ENCODE measurements at regions not wholly inside any gene's neighbourhood (a gene's known extent, or its start where the extent isn't known, plus 50 kb on each side); places are given as distances from the start of the nearest gene placed in this dataset.
"Not testable (repeated sequence)": the region's sequence is repeated elsewhere in the genome, so short reads cannot be mapped to it uniquely, and the experiment has no call there.

DNA sequence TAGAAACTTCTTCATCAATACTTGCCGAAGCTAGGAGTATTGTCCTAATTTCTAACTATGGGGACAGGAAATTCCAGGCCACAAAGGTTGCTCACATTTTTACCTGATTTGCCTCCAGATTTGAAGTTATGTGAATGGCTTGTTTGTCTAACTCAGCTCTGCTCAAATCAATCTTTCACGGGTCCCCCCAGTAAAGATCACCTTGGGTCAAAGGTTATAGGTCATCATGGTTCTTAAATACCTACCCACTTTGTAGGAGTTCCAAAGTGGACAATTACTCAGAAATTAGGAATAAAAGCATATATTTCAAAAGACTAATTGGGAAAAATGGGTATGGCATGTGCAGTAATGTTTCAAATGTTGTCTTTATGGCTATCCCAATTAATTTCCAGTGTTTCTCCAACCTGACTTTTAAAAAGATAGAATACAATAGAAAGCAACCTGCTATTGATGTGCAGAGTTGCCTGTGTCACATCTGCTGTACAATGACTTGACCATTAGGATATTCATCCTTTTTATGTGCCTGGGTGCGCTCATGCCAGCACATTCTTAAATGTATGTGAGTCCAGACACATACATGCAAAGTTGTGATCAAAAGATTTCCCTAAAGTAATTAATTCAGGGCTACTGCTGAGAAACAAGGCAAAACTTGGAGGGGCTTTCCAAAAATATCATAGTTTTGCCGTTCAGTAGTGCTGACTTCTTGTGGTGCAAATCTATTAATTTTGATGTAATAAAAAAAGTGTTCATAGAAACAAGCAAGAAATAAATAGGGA is 126.1 kb downstream of the MYCN start:
- 79% methylated on average over 4 of the region's 4 CpGs for WGBS, 2 donors

DNA sequence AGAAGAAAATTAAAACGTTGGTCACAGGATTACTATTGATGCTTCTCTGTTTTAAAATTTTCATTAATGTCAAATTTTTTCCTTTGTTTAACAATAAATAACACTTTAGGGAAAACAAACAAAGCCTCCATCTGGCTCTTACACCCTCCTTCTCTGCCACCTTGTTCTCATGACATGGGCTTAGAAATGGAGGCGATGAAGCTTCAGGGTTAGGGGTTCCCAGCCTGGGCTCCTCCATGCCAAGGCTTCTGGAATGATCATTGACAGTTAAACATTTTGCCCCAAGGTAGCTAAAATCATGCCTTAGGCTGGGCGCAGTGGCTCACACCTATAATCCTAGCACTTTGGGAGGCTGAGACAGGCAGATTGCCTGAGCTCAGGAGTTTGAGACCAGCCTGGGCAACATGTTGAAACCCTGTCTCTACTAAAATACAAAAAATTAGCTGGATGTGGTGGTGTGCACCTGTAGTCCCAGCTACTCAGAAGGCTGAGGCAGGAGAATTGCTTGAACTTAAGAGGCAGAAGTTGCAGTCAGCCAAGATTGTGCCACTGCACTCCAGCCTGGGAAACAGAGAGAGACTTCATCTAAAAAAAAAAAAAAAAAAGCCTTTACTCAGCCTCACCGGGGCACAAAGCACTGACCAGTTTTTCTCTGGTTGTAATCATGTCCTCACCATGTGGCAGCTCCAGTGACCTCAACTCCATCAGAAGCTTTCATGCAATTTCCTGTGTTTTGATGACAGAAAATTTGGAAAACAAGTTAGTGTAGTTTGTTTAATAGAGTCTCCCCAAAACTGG is 125.1 kb downstream of the MYCN start:
- not testable (repeated sequence) for DNase-seq

More for the DNA sequence above, 126.1 kb downstream of the MYCN start:
- Histone ChIP-seq H3K36me3 (ENCODE audit: low read depth, missing control alignments) (no peaks in the 10 kb centered on the region), H3K4me1 (peaks cover 19% of the 10 kb centered on the region), H3K27ac (no peak overlapping the region), H3K4me3 (no peak overlapping the region), H3K9me3 (no peaks in the 10 kb centered on the region), H3K27me3 (no peaks in the 10 kb centered on the region)
- intact Hi-C loops (cut with DNase I; ENCODE audit: low total_unique reads) = no loop called here
- no peak for DNase-seq
- TF ChIP-seq POLR2A (IDR thresholded peaks at IDR 0.05) = no peak
- TF ChIP-seq, protein P1, sequence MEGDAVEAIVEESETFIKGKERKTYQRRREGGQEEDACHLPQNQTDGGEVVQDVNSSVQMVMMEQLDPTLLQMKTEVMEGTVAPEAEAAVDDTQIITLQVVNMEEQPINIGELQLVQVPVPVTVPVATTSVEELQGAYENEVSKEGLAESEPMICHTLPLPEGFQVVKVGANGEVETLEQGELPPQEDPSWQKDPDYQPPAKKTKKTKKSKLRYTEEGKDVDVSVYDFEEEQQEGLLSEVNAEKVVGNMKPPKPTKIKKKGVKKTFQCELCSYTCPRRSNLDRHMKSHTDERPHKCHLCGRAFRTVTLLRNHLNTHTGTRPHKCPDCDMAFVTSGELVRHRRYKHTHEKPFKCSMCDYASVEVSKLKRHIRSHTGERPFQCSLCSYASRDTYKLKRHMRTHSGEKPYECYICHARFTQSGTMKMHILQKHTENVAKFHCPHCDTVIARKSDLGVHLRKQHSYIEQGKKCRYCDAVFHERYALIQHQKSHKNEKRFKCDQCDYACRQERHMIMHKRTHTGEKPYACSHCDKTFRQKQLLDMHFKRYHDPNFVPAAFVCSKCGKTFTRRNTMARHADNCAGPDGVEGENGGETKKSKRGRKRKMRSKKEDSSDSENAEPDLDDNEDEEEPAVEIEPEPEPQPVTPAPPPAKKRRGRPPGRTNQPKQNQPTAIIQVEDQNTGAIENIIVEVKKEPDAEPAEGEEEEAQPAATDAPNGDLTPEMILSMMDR (IDR thresholded peaks at IDR 0.05) = no peak

DNA sequence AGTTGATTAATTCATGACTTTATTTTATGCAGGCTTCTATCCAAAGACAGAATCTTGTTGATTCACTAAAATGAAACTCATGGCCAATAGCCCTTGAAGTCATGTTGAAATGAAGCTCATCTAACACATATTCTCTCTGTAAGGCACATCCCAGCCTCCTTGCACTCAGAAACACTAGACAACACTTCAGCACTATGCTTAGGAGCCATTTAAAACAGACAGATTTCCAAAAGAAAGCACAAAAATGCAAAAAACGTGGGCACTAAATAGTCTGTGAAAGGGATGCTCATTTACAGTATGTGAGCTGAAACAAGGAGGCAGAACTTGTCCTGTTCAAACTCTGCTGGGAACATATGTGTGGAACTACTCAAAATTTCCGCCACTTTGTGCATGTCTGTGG is 124.4 kb downstream of the MYCN start:
- H3K9me3 ChIP-seq = no peaks in the 10 kb centered on the region
- intact Hi-C loops (cut with DNase I; ENCODE audit: low total_unique reads) = no loop called here
- no peak for TF ChIP-seq POLR2A (IDR thresholded peaks at IDR 0.05)
- TF ChIP-seq, protein P1 (IDR thresholded peaks at IDR 0.05) = no peak
- no peak overlapping the region for H3K4me3 ChIP-seq
- H3K27ac ChIP-seq = no peak overlapping the region
- no peak for DNase-seq
- no peaks in the 10 kb centered on the region for H3K27me3 ChIP-seq
- peaks cover 5% of the 10 kb centered on the region for H3K4me1 ChIP-seq
- WGBS, 2 donors = 81 to 87% methylated on average over 2 of the region's 2 CpGs
- no peaks in the 10 kb centered on the region for H3K36me3 ChIP-seq (ENCODE audit: low read depth, missing control alignments)

More for the DNA sequence above, 125.1 kb downstream of the MYCN start:
- H3K4me1 ChIP-seq; H3K27ac ChIP-seq; H3K4me3 ChIP-seq; H3K27me3 ChIP-seq; H3K36me3 ChIP-seq (ENCODE audit: low read depth, missing control alignments); intact Hi-C loops (cut with DNase I; ENCODE audit: low total_unique reads); H3K9me3 ChIP-seq: not testable (repeated sequence)
- 78 to 79% methylated on average over 4 of the region's 4 CpGs for WGBS, 2 donors

DNA sequence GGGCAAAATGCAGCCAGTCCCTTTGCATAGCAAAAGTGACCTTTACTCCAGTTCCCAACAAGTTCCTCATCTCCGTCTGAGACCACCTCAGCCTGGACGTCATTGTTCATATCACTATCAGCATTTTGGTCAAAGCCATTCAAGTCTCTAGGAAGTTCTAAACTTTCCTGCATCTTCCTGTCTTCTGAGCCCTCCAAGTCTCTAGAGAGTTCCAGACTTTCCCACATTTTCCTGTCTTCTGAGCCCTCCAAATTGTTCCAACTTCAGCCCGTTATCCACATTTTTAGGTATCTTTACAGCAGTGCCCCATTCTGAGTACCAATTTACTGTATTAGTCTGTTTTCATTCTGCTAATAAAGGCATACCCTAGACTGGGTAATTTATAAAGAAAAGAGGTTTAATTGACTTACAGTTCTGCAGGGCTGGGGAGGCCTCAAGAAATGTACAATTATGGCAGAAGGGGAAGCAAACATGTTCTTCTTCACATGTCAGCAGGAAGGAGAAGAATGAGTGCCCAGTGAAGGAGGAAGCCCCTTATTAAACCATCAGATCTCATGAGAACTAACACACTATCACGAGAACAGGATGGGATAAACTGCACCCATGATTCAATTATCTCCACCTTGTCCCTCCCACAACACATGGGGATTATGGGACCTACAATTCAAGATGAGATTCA is 123.7 kb downstream of the MYCN start:
- intact Hi-C loops (cut with DNase I; ENCODE audit: low total_unique reads) = no loop called here
- 87 to 89% methylated on average over 4 of the region's 4 CpGs for WGBS, 2 donors
- Histone ChIP-seq H3K9me3 (no peaks in the 10 kb centered on the region), H3K36me3 (ENCODE audit: low read depth, missing control alignments) (no peaks in the 10 kb centered on the region), H3K4me3 (no peak overlapping the region), H3K4me1 (peaks cover 1% of the 10 kb centered on the region), H3K27me3 (no peaks in the 10 kb centered on the region), H3K27ac (no peak overlapping the region)
- TF ChIP-seq POLR2A (IDR thresholded peaks at IDR 0.05) = no peak
- TF ChIP-seq, protein P1 (IDR thresholded peaks at IDR 0.05) = no peak
- no peak for DNase-seq

DNA sequence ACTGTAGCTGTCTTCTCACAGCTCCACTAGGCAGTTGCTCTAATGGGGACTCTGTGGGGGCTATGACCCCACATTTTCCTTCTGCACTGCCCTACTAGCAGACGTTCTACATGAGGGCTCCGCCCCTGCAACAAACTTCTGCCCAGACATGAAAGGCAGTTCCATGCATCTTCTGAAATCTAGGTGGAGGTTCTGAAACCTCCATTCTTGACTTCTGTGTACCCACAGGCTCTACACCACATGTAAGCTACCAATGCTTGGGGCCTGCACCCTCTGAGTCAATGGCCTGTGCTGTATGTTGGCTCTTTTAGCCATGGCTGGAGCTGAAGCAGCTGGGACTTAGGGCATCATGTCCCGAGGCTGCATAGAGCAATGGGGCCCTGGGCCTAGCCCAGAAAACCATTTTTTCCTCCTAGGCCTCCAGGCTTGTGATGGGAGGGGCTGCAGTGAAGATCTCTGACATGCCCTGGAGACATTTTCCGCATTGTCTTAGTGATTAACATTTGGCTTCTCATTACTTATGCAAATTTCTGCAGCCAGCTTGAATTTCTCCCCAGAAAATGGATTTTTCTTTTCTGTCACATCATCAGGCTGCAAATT is 123.0 kb downstream of the MYCN start:
- intact Hi-C loops (cut with DNase I; ENCODE audit: low total_unique reads) = no loop called here

More for the DNA sequence above, 123.0 kb downstream of the MYCN start:
- Histone ChIP-seq H3K4me3 (no peak overlapping the region), H3K36me3 (ENCODE audit: low read depth, missing control alignments) (no peaks in the 10 kb centered on the region), H3K4me1 (no peaks in the 10 kb centered on the region), H3K27ac (no peak overlapping the region), H3K9me3 (no peaks in the 10 kb centered on the region), H3K27me3 (no peaks in the 10 kb centered on the region)
- TF ChIP-seq POLR2A (IDR thresholded peaks at IDR 0.05) = no peak
- TF ChIP-seq, protein P1 (IDR thresholded peaks at IDR 0.05) = no peak
- DNase-seq = no peak
- 81 to 85% methylated on average over 4 of the region's 4 CpGs for WGBS, 2 donors
